ENCODE measurements at regions not wholly inside any gene's neighbourhood (a gene's known extent, or its start where the extent isn't known, plus 50 kb on each side); places are given as distances from the start of the nearest gene placed in this dataset.

GRCh38 chr4:132299841-132300240 lies 849.3 kb upstream of the PCDH10 start:
- Histone ChIP-seq H3K4me1 (ENCODE audit: insufficient read depth, low read length, severe bottlenecking) (no peaks in the 10 kb centered on the region), H2AFZ (ENCODE audit: low read length) (0 out of 2 replicates have a peak overlapping the region, but pooled peaks have one; percentile 25), H3K4me2 (ENCODE audit: low read length) (no peak overlapping the region), H3F3A (ENCODE audit: insufficient read depth, low read length) (no peaks in the 10 kb centered on the region), H3K27ac (ENCODE audit: low read depth, low read length, poor library complexity, severe bottlenecking) (no peak overlapping the region), H3K9me3 (ENCODE audit: low read length) (no peaks in the 10 kb centered on the region; the same call in 1 of the 2 replicates), H3K36me3 (ENCODE audit: insufficient read depth, low read length) (no peaks in the 10 kb centered on the region), H3K9ac (ENCODE audit: low read length) (no peak overlapping the region), H3K79me2 (ENCODE audit: insufficient read depth, low read length) (no peaks in the 10 kb centered on the region), H3K27me3 (ENCODE audit: insufficient read depth, low read length) (no peaks in the 10 kb centered on the region), H3K9me2 (ENCODE audit: low read depth, low read length) (no peaks in the 10 kb centered on the region), H3K4me3 (ENCODE audit: low read depth, low read length, poor library complexity, severe bottlenecking) (no peak overlapping the region), H4K20me1 (ENCODE audit: insufficient read depth, low read length) (no peaks in the 10 kb centered on the region)
- TF ChIP-seq CTCF (IDR thresholded peaks at IDR 0.05; ENCODE audit: low read length) (no peak), EZH2 (IDR thresholded peaks at IDR 0.05; ENCODE audit: borderline replicate concordance, low read length) (no peak)

- Histone ChIP-seq H3K9ac (ENCODE audit: low read length) (no peak overlapping the region), H4K20me1 (ENCODE audit: insufficient read depth, low read length) (no peaks in the 10 kb centered on the region)
- no peak for TF ChIP-seq CTCF (IDR thresholded peaks at IDR 0.05; ENCODE audit: low read length)
- no peak for TF ChIP-seq EZH2 (IDR thresholded peaks at IDR 0.05; ENCODE audit: borderline replicate concordance, low read length)
Observed at GRCh38 chr4:132312521-132312920, 836.6 kb upstream of the PCDH10 start.

GRCh38 chr4:132313852-132314251 lies 835.2 kb upstream of the PCDH10 start:
- H3K27me3 ChIP-seq (ENCODE audit: insufficient read depth, low read length), result no peaks in the 10 kb centered on the region
- H3K4me2 ChIP-seq (ENCODE audit: low read length), result no peak overlapping the region
- H3K36me3 ChIP-seq (ENCODE audit: insufficient read depth, low read length), result no peaks in the 10 kb centered on the region; the same call in 1 of the 2 replicates
- peak overlapping the region; percentile 64; the same call in 1 of the 2 replicates for H2AFZ ChIP-seq (ENCODE audit: low read length)
- H3K9me3 ChIP-seq (ENCODE audit: low read length), result peaks cover 6% of the 10 kb centered on the region; the same call in 1 of the 2 replicates
- no peaks in the 10 kb centered on the region for H3K79me2 ChIP-seq (ENCODE audit: insufficient read depth, low read length)
- no peaks in the 10 kb centered on the region for H4K20me1 ChIP-seq (ENCODE audit: insufficient read depth, low read length)
- peaks cover 7% of the 10 kb centered on the region for H3K4me1 ChIP-seq (ENCODE audit: insufficient read depth, low read length, severe bottlenecking)
- no peaks in the 10 kb centered on the region for H3K9me2 ChIP-seq (ENCODE audit: low read depth, low read length)
- TF ChIP-seq EZH2 (IDR thresholded peaks at IDR 0.05; ENCODE audit: borderline replicate concordance, low read length) (no peak), CTCF (IDR thresholded peaks at IDR 0.05; ENCODE audit: low read length) (no peak)
- H3F3A ChIP-seq (ENCODE audit: insufficient read depth, low read length), result no peaks in the 10 kb centered on the region
- no peak overlapping the region for H3K9ac ChIP-seq (ENCODE audit: low read length)
- no peak overlapping the region for H3K4me3 ChIP-seq (ENCODE audit: low read depth, low read length, poor library complexity, severe bottlenecking)
- H3K27ac ChIP-seq (ENCODE audit: low read depth, low read length, poor library complexity, severe bottlenecking), result no peak overlapping the region

More at GRCh38 chr4:132312521-132312920, 836.6 kb upstream of the PCDH10 start:
- no peaks in the 10 kb centered on the region for H3K9me2 ChIP-seq (ENCODE audit: low read depth, low read length)
- peaks cover 6% of the 10 kb centered on the region; the same call in 1 of the 2 replicates for H3K9me3 ChIP-seq (ENCODE audit: low read length)
- H3K4me1 ChIP-seq (ENCODE audit: insufficient read depth, low read length, severe bottlenecking), result peaks cover 7% of the 10 kb centered on the region
- no peaks in the 10 kb centered on the region; the same call in 1 of the 2 replicates for H3K36me3 ChIP-seq (ENCODE audit: insufficient read depth, low read length)
- no peak overlapping the region for H3K4me2 ChIP-seq (ENCODE audit: low read length)
- H2AFZ ChIP-seq (ENCODE audit: low read length), result peak overlapping the region; percentile 41; the same call in 1 of the 2 replicates
- no peak overlapping the region for H3K4me3 ChIP-seq (ENCODE audit: low read depth, low read length, poor library complexity, severe bottlenecking)
- H3K27me3 ChIP-seq (ENCODE audit: insufficient read depth, low read length), result no peaks in the 10 kb centered on the region
- no peaks in the 10 kb centered on the region for H3F3A ChIP-seq (ENCODE audit: insufficient read depth, low read length)
- no peaks in the 10 kb centered on the region for H3K79me2 ChIP-seq (ENCODE audit: insufficient read depth, low read length)
- no peak overlapping the region for H3K27ac ChIP-seq (ENCODE audit: low read depth, low read length, poor library complexity, severe bottlenecking)
